Testis (tissue), 2 donors: ENCODE measurements at regions not wholly inside any gene's neighbourhood (a gene's known extent, or its start where the extent isn't known, plus 50 kb on each side); places are given as distances from the start of the nearest gene placed in this dataset.

Experiments
- DNase-seq: peaks from one replicate; pipeline ENCODE4 v3.0.0-alpha.2; 2019
- H3K27ac ChIP-seq, 2 donors: fragments of 200-600 bp; sonication (generic); one replicate each; pipeline ENCODE4 v1.5.1; 2019
- H3K27me3 ChIP-seq: fragments of 200-600 bp; sonication (generic); one replicate; pipeline ENCODE4 v1.5.1; 2019
- H3K36me3 ChIP-seq: fragments of 200-600 bp; sonication (generic); one replicate; pipeline ENCODE4 v1.5.1; 2017; ENCODE audit warnings: low read depth; ENCODE audit errors: missing control alignments
- H3K4me1 ChIP-seq: fragments of 200-600 bp; sonication (generic); one replicate; pipeline ENCODE4 v1.5.1; 2019
- H3K4me3 ChIP-seq, 2 donors: fragments of 200-600 bp; sonication (generic); one replicate each; pipeline ENCODE4 v1.5.1; 2017 to 2019
- H3K9me3 ChIP-seq: fragments of 200-600 bp; sonication (generic); one replicate; pipeline ENCODE4 v1.5.1; 2017
- CTCF ChIP-seq, 3 experiments: fragments of 450-650 bp in 2 of 3; fragments of 200-600 bp in 1 of 3; sonication (generic) in 1 of 3; IDR thresholded peaks; one replicate each; pipeline ENCODE4 v1.5.1; 2016 to 2019; ENCODE audit warnings: antibody characterized with exemption in 3 of 3, mild to moderate bottlenecking in 2 of 3, moderate library complexity in 1 of 3
- POLR2A ChIP-seq: fragments of 450-650 bp; IDR thresholded peaks from one replicate; pipeline ENCODE4 v1.6.1; 2017; ENCODE audit warnings: antibody characterized with exemption, mild to moderate bottlenecking, moderate library complexity
- WGBS, 2 donors: methylation state at CpG; one replicate each; pipeline ENCODE4 v1.1.5; 2018; 5-methylcytosine and 5-hydroxymethylcytosine counted together
- intact Hi-C: fragments of 100-400 bp; cut with DNase I; formaldehyde crosslinking; loops from one replicate; pipeline ENCODE4 v1.15.1; 2023; ENCODE audit warnings: low total_unique reads

GRCh38 chr11:8834379-8834778, 76.6 kb upstream of the AKIP1 start:
- no peaks in the 10 kb centered on the region for H3K36me3 ChIP-seq
- DNase-seq, result no peak
- no peak for TF ChIP-seq POLR2A
- no peak for TF ChIP-seq CTCF (IDR thresholded peaks at IDR 0.05)
- intact Hi-C loops, result no loop called here
- peak overlapping the region; percentile 18 to 76 for H3K27ac ChIP-seq
- no peak overlapping the region for H3K4me3 ChIP-seq
- peaks cover 36% of the 10 kb centered on the region for H3K4me1 ChIP-seq
- H3K27me3 ChIP-seq, result no peaks in the 10 kb centered on the region
- H3K9me3 ChIP-seq, result no peaks in the 10 kb centered on the region
- 46 to 60% methylated on average over 5 of the region's 5 CpGs for WGBS, 2 donors

- intact Hi-C loops, result no loop called here
- WGBS, 2 donors, result 45 to 46% methylated on average over 7 of the region's 7 CpGs
- peak overlapping the region; percentile 62 to 76 for H3K27ac ChIP-seq
- H3K4me1 ChIP-seq, result peaks cover 34% of the 10 kb centered on the region
- H3K4me3 ChIP-seq, result no peak overlapping the region
- H3K27me3 ChIP-seq, result no peaks in the 10 kb centered on the region
- H3K36me3 ChIP-seq, result no peaks in the 10 kb centered on the region
- no peaks in the 10 kb centered on the region for H3K9me3 ChIP-seq
- no peak for DNase-seq
- TF ChIP-seq CTCF (IDR thresholded peaks at IDR 0.05), result no peak
- no peak for TF ChIP-seq POLR2A
Observed at GRCh38 chr11:8838248-8838647, 72.7 kb upstream of the AKIP1 start.

- Histone ChIP-seq H3K36me3 (no peaks in the 10 kb centered on the region), H3K27me3 (no peaks in the 10 kb centered on the region), H3K27ac (peak overlapping the region in 1 of 2 donors; percentile 76), H3K9me3 (no peaks in the 10 kb centered on the region), H3K4me1 (peaks cover 34% of the 10 kb centered on the region), H3K4me3 (no peak overlapping the region)
- WGBS, 2 donors, result 0 to 67% methylated on average over 1 of the region's 1 CpG
- TF ChIP-seq CTCF (IDR thresholded peaks at IDR 0.05) (no peak), POLR2A (no peak)
- DNase-seq, result no peak
- intact Hi-C loops, result no loop called here
Observed at GRCh38 chr11:8839306-8839956, 71.6 kb upstream of the AKIP1 start.

GRCh38 chr11:8839957-8840945, 70.7 kb upstream of the AKIP1 start:
- TF ChIP-seq CTCF (IDR thresholded peaks at IDR 0.05), result no peak
- no peak for TF ChIP-seq POLR2A
- 50 to 58% methylated on average over 8 of the region's 8 CpGs for WGBS, 2 donors

More at GRCh38 chr11:8839957-8840945, 70.7 kb upstream of the AKIP1 start:
- intact Hi-C loops, result no loop called here
- Histone ChIP-seq H3K4me3 (no peak overlapping the region), H3K4me1 (peaks cover 34% of the 10 kb centered on the region), H3K36me3 (no peaks in the 10 kb centered on the region), H3K9me3 (no peaks in the 10 kb centered on the region), H3K27ac (peak overlapping the region in 1 of 2 donors; percentile 76), H3K27me3 (no peaks in the 10 kb centered on the region)
- DNase-seq, result peak; percentile 79
